GM18907 (cell line): ENCODE measurements at regions not wholly inside any gene's neighbourhood (a gene's known extent, or its start where the extent isn't known, plus 50 kb on each side); places are given as distances from the start of the nearest gene placed in this dataset.
"Not testable (repeated sequence)": the region's sequence is repeated elsewhere in the genome, so short reads cannot be mapped to it uniquely, and the experiment has no call there.

Experiments
- ATAC-seq: cut with Tn5 transposase; IDR thresholded peaks from one replicate; pipeline ENCODE4 v1.9.1; 2021; ENCODE audit warnings: mild to moderate bottlenecking, moderate library complexity; ENCODE audit not compliant: unreplicated experiment

GRCh38 chr9:7739595-7739994 is 60.0 kb downstream of the DMAC1 start:
- no peak for ATAC-seq

GRCh38 chr9:7735311-7735710 is 64.3 kb downstream of the DMAC1 start:
- no peak for ATAC-seq

GRCh38 chr9:7730164-7730445 is 69.5 kb downstream of the DMAC1 start:
- no peak for ATAC-seq

DNA sequence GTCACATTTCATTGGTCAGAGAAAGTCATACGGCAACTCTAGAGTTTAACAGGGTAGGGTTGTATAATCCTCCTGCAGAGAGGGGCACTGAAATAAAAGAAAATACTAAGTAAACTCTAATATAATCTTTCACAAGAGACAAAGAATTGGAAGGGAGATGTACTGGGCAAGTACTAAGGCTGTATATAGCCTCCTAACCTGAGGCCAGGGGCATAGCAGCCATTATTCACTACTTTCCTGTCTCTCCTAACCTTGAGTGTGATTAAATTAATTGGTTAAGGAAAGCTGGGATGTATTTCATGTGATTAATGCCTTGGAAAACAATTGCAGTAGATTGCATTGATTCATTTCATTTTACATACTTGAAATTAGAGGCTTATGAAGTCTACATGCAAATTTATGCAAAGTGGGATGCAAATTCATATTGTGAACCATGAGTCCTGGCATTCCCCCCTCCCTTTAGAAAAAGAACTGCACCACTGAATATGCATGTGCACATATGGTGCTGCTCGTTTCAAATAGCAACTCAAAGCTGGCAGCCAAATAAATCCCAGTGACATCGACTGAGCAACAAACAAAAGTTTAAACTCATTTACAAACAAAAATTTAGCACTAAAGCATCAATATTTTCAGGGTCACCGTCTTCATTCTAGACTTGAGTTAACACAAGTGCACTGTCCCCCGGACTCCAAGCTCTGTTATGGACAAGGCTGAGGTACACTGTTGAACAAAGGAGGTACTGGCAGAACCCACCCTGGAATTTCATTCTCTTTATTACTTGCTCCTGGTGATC is 70.0 kb downstream of the DMAC1 start:
- ATAC-seq = no peak

DNA sequence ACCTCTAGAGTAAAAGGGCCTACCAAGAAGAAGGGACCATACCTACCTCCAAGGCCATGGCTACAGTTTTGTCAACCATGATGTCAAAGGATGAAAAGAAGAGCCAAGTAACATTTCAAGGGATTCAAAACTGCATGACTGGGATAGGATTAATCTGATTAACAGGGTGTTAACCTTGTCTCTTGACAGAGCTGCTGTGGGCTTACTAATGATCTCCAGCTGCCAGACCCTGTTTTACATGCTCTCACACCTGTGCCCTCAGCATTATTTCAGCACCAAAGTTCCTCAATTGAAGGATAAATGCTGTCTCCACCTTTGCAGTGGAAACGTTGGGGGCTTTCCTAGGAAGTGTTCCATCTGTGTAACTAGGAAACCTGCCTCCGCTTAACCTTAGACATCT is 78.3 kb downstream of the DMAC1 start:
- no peak for ATAC-seq

- ATAC-seq = not testable (repeated sequence)
These were observed 86.5 kb downstream of the DMAC1 start for GRCh38 chr9:7713088-7713487.

DNA sequence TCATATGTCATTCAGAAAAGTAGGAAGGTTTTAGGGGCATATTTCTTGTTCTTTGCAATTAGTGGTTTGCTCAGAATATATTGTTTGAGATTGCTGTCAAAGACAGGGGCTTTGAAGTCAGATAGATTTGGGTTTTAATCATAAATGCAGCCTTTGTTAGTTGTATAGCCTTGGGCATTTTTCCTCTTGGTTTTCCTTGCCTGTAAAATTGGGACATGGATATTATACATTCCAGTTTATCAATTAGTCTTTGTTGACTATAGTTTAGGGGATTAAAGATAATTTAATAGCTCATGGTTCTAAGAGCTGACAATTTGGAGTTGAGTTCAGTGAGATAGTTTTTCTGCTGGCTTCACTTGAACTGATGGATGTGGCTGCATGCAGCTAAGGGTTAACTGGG is 88.9 kb downstream of the DMAC1 start:
- ATAC-seq = no peak

DNA sequence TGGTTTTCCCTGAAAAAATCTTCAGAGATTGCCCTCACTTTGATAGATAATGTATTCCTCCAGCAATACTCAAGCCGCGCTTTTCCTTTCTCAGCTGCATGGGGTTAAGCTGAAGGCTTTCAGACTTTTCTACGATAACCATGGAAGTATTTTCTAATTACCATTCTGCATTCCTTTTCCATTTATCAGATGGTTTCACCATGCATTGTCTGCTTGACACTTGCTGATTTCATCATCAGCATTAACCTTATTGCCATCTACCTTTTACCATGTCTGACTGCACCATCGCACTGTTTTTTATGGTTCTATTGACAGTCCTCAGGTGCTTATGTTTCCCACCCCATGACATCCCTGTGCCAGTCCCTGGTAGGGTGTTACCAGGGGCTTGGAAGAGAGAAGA is 91.6 kb downstream of the DMAC1 start:
- ATAC-seq = no peak

GRCh38 chr9:7704543-7704942 is 95.0 kb downstream of the DMAC1 start:
- no peak for ATAC-seq

DNA sequence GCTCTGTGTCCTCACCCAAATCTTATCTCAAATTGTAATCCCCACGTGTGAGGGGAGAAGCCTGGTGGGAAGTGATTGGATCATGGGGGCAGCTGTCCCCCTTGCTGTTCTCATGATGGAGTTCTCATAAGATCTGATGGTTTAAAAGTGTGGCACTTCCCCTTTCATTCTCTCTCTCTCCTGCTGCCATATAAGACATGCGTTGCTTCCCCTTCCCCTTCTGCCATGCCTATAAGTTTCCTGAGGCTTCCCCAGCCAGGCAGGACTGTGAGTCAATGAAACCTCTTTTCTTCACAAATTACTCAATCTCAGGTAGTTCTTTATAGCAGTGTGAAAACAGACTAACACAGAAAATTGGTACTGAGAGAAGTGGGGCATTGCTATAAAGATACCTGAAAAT is 107.7 kb downstream of the DMAC1 start:
- no peak for ATAC-seq

GRCh38 chr9:7690014-7690413 is 109.6 kb downstream of the DMAC1 start:
- ATAC-seq = no peak

GRCh38 chr9:7688626-7689025 is 111.0 kb downstream of the DMAC1 start:
- no peak for ATAC-seq

- ATAC-seq = no peak
These were observed 122.9 kb downstream of the DMAC1 start for GRCh38 chr9:7676609-7677156.

- ATAC-seq = no peak
These were observed 127.7 kb downstream of the DMAC1 start for GRCh38 chr9:7671847-7672246.

- no peak for ATAC-seq
These were observed 131.0 kb downstream of the DMAC1 start for GRCh38 chr9:7668541-7668940.

GRCh38 chr9:7665874-7666273 is 133.7 kb downstream of the DMAC1 start:
- ATAC-seq = no peak

GRCh38 chr9:7659766-7660165 is 139.8 kb downstream of the DMAC1 start:
- ATAC-seq = no peak

GRCh38 chr9:7656636-7657035 is 142.9 kb downstream of the DMAC1 start:
- no peak for ATAC-seq

- no peak for ATAC-seq
These were observed 146.3 kb downstream of the DMAC1 start for GRCh38 chr9:7653262-7653661.

- no peak for ATAC-seq
These were observed 159.3 kb downstream of the DMAC1 start for GRCh38 chr9:7640231-7640630.

- no peak for ATAC-seq
These were observed 160.1 kb downstream of the DMAC1 start for GRCh38 chr9:7639471-7639870.

GRCh38 chr9:7636838-7637467 is 162.6 kb downstream of the DMAC1 start:
- ATAC-seq = no peak

GRCh38 chr9:7636309-7636708 is 163.3 kb downstream of the DMAC1 start:
- no peak for ATAC-seq
